CD8-positive, alpha-beta memory T cell (primary cell): ENCODE measurements at regions not wholly inside any gene's neighbourhood (a gene's known extent, or its start where the extent isn't known, plus 50 kb on each side); places are given as distances from the start of the nearest gene placed in this dataset.

Source experiments
- CTCF ChIA-PET: fragments of 350-600 bp; sonication (Branson Sonifier 250); formaldehyde crosslinking; loops from one replicate; lab custom pipeline; 2021; ENCODE audit warnings: antibody characterized with exemption; lab: Charles Lee
- POLR2A ChIA-PET: fragments of 350-600 bp; sonication (Branson Sonifier 250); formaldehyde crosslinking; loops from one replicate; lab custom pipeline; 2021; ENCODE audit warnings: antibody characterized with exemption; lab: Charles Lee
- DNase-seq, 5 donors: peaks; one replicate each; pipeline versions ENCODE4 v3.0.0 to v3.0.0-alpha.2; 2020 to 2022; ENCODE audit warnings: mixed read lengths in 1 of 5
- H3K27ac ChIP-seq: one replicate; pipeline ENCODE4 v1.7.0; 2013; ENCODE audit warnings: low read depth, mild to moderate bottlenecking, low read length, moderate library complexity
- H3K27me3 ChIP-seq: 2 replicates; pipeline ENCODE4 v1.7.0; 2013; ENCODE audit warnings: low read length, mild to moderate bottlenecking; ENCODE audit not compliant: insufficient read depth, poor library complexity, severe bottlenecking
- H3K36me3 ChIP-seq: 2 replicates; pipeline ENCODE4 v1.7.0; 2013; ENCODE audit warnings: mild to moderate bottlenecking, low read length, moderate library complexity; ENCODE audit not compliant: insufficient read depth
- H3K4me1 ChIP-seq: 2 replicates; pipeline ENCODE4 v1.7.0; 2013; ENCODE audit warnings: mild to moderate bottlenecking, low read length, moderate library complexity; ENCODE audit not compliant: insufficient read depth
- H3K4me3 ChIP-seq: 2 replicates; pipeline ENCODE4 v1.7.0; 2013; ENCODE audit warnings: mild to moderate bottlenecking, low read length
- H3K9me3 ChIP-seq: 2 replicates; pipeline ENCODE4 v1.7.0; 2013; ENCODE audit warnings: mild to moderate bottlenecking, low read length
- H3K27ac Mint-ChIP-seq, 8 donors: one replicate each; pipeline ENCODE4 v1.8.0; 2020 to 2021; ENCODE audit warnings: mixed read lengths in 8 of 8, mild to moderate bottlenecking in 6 of 8, inconsistent platforms in 3 of 8, moderate library complexity in 3 of 8
- H3K27me3 Mint-ChIP-seq, 2 donors: one replicate each; pipeline ENCODE4 v1.8.0; 2020 to 2021; ENCODE audit warnings: mixed read lengths in 2 of 2, mild to moderate bottlenecking in 1 of 2, moderate library complexity in 1 of 2
- H3K36me3 Mint-ChIP-seq, 3 donors: one replicate each; pipeline ENCODE4 v1.8.0; 2020 to 2021; ENCODE audit warnings: mixed read lengths in 3 of 3, inconsistent platforms in 1 of 3, mild to moderate bottlenecking in 1 of 3
- H3K4me1 Mint-ChIP-seq, 3 donors: one replicate each; pipeline ENCODE4 v1.8.0; 2020 to 2021; ENCODE audit warnings: mixed read lengths in 3 of 3, inconsistent platforms in 1 of 3, mild to moderate bottlenecking in 1 of 3
- H3K4me3 Mint-ChIP-seq, 7 donors: one replicate each; pipeline ENCODE4 v1.8.0; 2020 to 2021; ENCODE audit warnings: mixed read lengths in 7 of 7, mild to moderate bottlenecking in 6 of 7, moderate library complexity in 4 of 7, inconsistent platforms in 2 of 7
- H3K9me3 Mint-ChIP-seq, 5 donors: one replicate each; pipeline ENCODE4 v1.8.0; 2020 to 2022; ENCODE audit warnings: mixed read lengths in 5 of 5, mild to moderate bottlenecking in 3 of 5, moderate library complexity in 2 of 5, inconsistent platforms in 1 of 5

DNA sequence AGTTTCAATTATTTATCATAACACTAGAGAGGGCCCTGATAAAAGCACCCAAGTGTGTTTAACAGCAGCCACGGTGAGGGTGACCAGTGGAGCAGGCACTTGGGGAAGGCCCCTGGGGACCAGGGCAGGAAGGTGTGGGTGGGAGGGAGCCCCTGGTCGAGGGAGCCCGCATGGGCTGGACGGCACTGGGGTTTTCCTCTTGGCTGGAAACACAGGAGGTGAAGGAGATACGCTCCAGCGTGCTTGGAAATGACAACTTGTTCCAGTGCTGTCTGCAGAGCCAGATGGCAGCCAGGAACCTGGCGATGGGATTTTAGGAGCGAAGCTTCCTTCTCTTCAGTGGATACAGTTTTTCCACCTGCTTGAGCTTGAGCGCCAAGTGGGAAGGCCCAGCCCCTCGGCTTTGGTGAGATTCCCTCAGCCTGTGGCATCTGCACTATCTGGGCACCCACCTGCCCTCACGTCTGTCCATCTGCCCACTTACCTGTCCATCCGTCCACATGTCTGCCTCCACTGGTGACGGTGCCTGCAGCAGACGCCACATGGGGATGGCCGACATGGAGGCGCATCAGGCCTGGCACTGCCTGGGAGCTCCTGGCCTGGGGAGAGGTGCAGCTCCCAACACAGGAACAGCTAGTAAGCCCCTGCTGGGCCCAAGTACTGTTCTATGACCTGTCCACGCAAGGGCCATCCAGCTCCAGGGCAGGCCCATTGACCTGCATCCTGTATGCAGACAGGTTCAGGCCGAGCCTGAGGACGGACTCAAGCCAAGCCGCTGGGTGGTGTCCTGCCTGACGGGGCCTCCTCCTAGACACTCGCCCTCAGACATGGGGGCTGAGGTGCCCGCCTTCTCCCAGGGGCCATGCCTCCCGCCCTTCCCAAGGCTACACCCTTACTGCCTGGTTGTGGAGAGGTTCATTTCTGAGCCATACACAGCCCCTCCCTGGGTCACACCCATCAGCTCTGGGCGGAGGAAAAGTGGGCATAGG is 192.2 kb upstream of the C14orf180 start:
- Histone ChIP-seq H3K27ac (no peak overlapping the region), H3K4me3 (no peak overlapping the region), H3K4me1 (peaks cover 38% of the 10 kb centered on the region), H3K9me3 (no peaks in the 10 kb centered on the region), H3K36me3 (no peaks in the 10 kb centered on the region), H3K27me3 (no peaks in the 10 kb centered on the region)
- Mint-ChIP-seq H3K36me3 (no peaks in the 10 kb centered on the region), H3K9me3 (peaks cover 0 to 4% (median 0%) of the 10 kb centered on the region in 5 donors), H3K4me1 (peaks cover 24 to 33% (median 29%) of the 10 kb centered on the region in 3 donors), H3K27me3 (no peaks in the 10 kb centered on the region), H3K27ac (peak overlapping the region in 3 of 8 donors; percentile 54 to 58 (median 54)), H3K4me3 (no peak overlapping the region)
- ChIA-PET CTCF (no interaction called here), POLR2A (no interaction called here)
- DNase-seq, result peak in 1 of 5 donors; percentile 34

DNA sequence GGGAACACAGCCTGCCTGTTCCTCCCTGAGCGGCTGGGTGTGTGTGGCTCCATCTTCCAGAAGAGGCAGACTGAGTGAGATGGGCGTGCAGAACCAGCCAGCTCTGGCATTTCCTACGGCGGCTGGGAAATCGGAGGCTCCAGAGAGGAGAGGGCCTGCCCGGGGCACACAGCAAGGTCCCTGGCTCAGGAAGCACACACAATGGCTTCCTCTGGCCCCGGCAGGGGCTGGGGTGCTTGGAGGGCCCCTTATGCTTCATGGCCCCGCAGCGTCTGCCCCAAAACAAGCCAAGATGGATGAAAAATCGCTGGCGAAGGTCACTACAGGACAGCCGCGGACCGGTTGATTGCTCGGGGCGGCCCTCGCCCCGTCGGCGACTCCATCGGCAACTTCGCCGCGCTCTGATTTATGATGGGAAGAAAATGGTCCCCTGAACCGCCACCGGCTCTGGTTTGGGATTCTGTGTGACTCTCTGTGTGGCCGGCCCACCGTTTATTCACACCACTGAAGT is 191.5 kb upstream of the C14orf180 start:
- H3K9me3 Mint-ChIP-seq, result no peaks in the 10 kb centered on the region
- H3K4me1 Mint-ChIP-seq, result peaks cover 25 to 39% (median 32%) of the 10 kb centered on the region in 3 donors
- no peaks in the 10 kb centered on the region for H3K27me3 Mint-ChIP-seq
- Histone ChIP-seq H3K36me3 (no peaks in the 10 kb centered on the region), H3K4me3 (no peak overlapping the region), H3K9me3 (no peaks in the 10 kb centered on the region), H3K27me3 (no peaks in the 10 kb centered on the region), H3K27ac (no peak overlapping the region), H3K4me1 (peaks cover 45% of the 10 kb centered on the region)
- H3K4me3 Mint-ChIP-seq, result no peak overlapping the region
- CTCF ChIA-PET, result no interaction called here
- H3K27ac Mint-ChIP-seq, result peak overlapping the region in 4 of 8 donors; percentile 9 to 58 (median 38)
- no peak for DNase-seq
- no peaks in the 10 kb centered on the region for H3K36me3 Mint-ChIP-seq
- POLR2A ChIA-PET, result no interaction called here

DNA sequence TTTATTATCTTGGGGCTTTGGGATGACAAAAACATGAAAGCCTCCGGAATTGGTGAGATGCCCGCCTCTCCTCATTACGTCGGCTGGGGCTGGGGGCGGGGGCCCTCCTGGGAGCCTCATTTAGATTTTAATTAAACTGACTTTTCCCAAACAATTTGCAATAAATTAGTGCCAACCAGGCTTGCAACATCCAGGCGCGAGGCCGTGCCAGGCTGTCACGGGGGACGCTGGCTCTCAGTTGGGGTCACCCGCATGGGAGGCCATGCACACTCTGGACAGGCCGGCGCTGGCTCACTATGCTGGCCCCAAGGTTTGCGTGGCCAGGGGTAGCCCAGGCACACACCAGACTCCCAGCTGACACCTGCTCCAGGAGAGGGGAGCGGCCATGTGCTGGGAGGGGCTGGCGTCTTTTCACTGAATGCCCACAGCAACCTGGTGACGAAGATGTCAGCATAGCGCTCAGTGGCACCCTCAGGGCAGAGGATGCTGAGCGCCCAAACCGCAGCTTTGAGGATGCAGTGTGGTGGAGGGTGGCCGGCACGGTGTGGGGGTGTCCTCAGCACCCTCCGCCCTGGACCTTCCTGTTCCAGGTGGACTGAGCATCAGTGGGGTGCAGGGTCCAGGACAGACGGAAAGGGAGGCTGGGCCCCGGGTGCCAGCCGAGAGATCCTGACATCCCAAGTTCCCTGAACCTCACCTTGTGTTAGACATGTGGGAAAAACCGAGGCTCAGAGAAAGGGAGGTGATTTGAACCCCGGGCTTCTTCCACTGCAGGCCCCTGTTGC is 190.8 kb upstream of the C14orf180 start:
- POLR2A ChIA-PET, result no interaction called here
- no peaks in the 10 kb centered on the region for H3K36me3 Mint-ChIP-seq

GRCh38 chr14:104389326-104390220 is 190.0 kb upstream of the C14orf180 start:
- H3K27ac ChIP-seq, result peak overlapping the region; percentile 39
- Mint-ChIP-seq H3K4me3 (peak overlapping the region; percentile 33 to 88 (median 60)), H3K27ac (peak overlapping the region; percentile 68 to 95 (median 91))

More for the DNA sequence above, 190.8 kb upstream of the C14orf180 start:
- Mint-ChIP-seq H3K9me3 (no peaks in the 10 kb centered on the region), H3K27me3 (no peaks in the 10 kb centered on the region), H3K27ac (peak overlapping the region; percentile 39 to 90 (median 80)), H3K4me3 (peak overlapping the region in 3 of 7 donors; percentile 12 to 32 (median 27)), H3K4me1 (peaks cover 29 to 43% (median 35%) of the 10 kb centered on the region in 3 donors)
- peaks cover 52% of the 10 kb centered on the region for H3K4me1 ChIP-seq
- H3K36me3 ChIP-seq, result no peaks in the 10 kb centered on the region
- no peak overlapping the region for H3K27ac ChIP-seq
- no peaks in the 10 kb centered on the region for H3K27me3 ChIP-seq
- H3K4me3 ChIP-seq, result no peak overlapping the region
- CTCF ChIA-PET, result no interaction called here
- no peaks in the 10 kb centered on the region for H3K9me3 ChIP-seq
- DNase-seq, result peak in 1 of 5 donors; percentile 36

DNA sequence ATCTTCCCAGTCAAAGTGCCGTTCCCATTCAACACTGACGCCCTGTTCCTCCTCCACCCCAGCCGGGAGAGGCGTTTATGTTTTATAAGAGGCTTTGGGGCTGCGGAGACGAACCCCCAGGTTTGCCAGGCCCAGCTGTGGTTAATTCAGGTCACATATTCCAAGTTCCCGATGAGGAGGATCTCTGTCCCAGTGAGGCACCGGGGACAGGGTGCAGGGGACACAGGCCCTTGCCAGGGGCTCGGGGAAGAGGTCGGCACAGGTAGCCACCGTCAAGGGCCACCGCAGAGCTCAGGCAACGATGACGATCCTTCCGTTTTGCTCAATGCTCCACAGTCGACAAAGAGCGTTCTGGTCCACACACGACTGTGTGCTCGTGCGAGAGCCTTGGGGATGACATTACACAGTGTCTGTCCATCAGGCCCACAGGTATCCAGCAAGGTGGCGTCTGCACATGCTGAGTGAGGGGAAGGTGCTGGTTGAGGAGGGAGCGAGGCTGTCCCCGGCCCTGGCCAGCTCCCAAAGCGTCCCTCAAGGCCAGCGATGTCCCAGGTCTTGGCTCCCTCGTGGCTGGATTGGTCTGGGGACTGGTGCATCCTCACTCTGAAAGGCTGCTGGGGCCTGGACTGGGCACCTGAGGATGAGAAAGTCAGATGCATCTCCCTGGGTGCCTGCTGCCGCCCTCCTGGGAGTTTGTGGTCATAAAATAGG is 189.2 kb upstream of the C14orf180 start:
- peaks cover 0 to 2% of the 10 kb centered on the region in 2 donors for H3K27me3 Mint-ChIP-seq
- peak overlapping the region; percentile 47 to 95 (median 88) for H3K27ac Mint-ChIP-seq
- POLR2A ChIA-PET, result no interaction called here
- Histone ChIP-seq H3K27ac (no peak overlapping the region), H3K36me3 (no peaks in the 10 kb centered on the region), H3K4me1 (peaks cover 68% of the 10 kb centered on the region), H3K27me3 (no peaks in the 10 kb centered on the region), H3K9me3 (no peaks in the 10 kb centered on the region), H3K4me3 (no peak overlapping the region)
- H3K9me3 Mint-ChIP-seq, result peaks cover 0 to 3% (median 0%) of the 10 kb centered on the region in 5 donors
- CTCF ChIA-PET, result interaction anchor here (1.0 kb wide), 1 partner anchor 31 kb away, joined by 3 read pairs; no protein-coding TSS in a partner anchor
- peaks cover 45 to 60% (median 50%) of the 10 kb centered on the region in 3 donors for H3K4me1 Mint-ChIP-seq
- H3K36me3 Mint-ChIP-seq, result no peaks in the 10 kb centered on the region
- H3K4me3 Mint-ChIP-seq, result peak overlapping the region; percentile 33 to 88 (median 60)
- no peak for DNase-seq

More at GRCh38 chr14:104389326-104390220, 190.0 kb upstream of the C14orf180 start:
- Histone ChIP-seq H3K4me1 (peaks cover 60% of the 10 kb centered on the region), H3K27me3 (no peaks in the 10 kb centered on the region), H3K9me3 (no peaks in the 10 kb centered on the region), H3K36me3 (no peaks in the 10 kb centered on the region), H3K4me3 (peak overlapping the region; percentile 21)
- H3K4me1 Mint-ChIP-seq, result peaks cover 37 to 52% (median 42%) of the 10 kb centered on the region in 3 donors
- peaks cover 0 to 2% of the 10 kb centered on the region in 2 donors for H3K27me3 Mint-ChIP-seq
- peak in 3 of 5 donors; percentile 51 to 84 (median 63) for DNase-seq
- H3K9me3 Mint-ChIP-seq, result no peaks in the 10 kb centered on the region
- POLR2A ChIA-PET, result no interaction called here
- no peaks in the 10 kb centered on the region for H3K36me3 Mint-ChIP-seq
- CTCF ChIA-PET, result interaction anchor here (1.0 kb wide), 1 partner anchor 30 kb away, joined by 3 read pairs; no protein-coding TSS in a partner anchor

DNA sequence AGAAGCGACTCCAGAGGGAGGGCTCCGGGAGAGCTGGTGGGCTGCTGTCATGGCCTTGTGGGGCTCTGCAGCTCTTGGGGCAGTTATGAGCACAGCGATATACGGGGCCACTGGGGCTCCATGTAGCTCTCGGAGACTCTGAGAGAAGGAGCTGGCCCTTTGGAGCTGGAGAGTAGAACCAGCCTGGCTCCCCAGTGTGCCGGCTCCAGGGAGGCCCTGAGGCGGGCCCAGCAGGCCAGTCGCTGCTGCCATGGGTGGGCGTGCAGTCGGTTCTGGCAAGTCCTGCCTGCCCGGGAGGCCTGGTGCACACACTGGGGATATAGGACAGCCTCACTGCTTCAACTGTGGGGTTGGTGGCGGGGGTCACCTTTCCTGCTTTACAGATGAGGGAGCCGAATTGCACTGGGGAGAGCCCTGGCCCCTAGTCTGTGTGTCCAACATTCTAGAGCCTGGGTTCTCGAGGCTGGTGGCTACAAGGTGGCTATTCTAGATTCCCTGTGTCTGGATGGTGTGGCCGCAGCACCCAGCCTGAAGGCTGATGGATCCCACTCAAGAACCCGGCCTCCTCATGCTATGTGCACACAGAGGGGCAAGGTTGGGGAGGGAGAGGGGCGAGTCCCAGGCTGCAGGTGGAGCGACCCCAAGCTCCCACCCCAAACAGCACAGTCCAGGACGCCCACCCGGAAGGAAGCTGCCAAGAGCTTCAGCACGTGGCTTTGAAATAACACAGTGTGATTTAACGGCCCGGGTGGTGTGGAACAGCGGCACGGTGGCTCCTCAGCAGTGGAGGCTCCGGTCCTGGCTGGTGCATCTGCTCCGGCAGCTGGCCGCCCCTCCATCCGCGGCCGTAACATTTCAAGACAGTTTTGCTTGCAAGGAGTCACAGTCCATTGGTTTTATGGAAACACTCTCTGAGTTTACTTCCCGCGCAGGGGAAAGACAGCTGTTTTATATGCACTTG is 188.3 kb upstream of the C14orf180 start:
- ChIA-PET POLR2A (no interaction called here), CTCF (interaction anchor here (1.0 to 1.7 kb wide), 3 partner anchors 17 to 313 kb away, joined by 3 to 5 read pairs (median 3); no protein-coding TSS in a partner anchor)
- no peaks in the 10 kb centered on the region for H3K9me3 ChIP-seq
- Mint-ChIP-seq H3K27me3 (peaks cover 0 to 2% of the 10 kb centered on the region in 2 donors), H3K36me3 (no peaks in the 10 kb centered on the region), H3K9me3 (peaks cover 0 to 4% (median 0%) of the 10 kb centered on the region in 5 donors), H3K27ac (peak overlapping the region; percentile 77 to 95 (median 92)), H3K4me1 (peaks cover 50 to 65% (median 55%) of the 10 kb centered on the region in 3 donors), H3K4me3 (peak overlapping the region in 6 of 7 donors; percentile 11 to 69 (median 57))
- H3K4me3 ChIP-seq, result peak overlapping the region; percentile 32
- DNase-seq, result peak in 2 of 5 donors; percentile 22 to 43
- no peaks in the 10 kb centered on the region for H3K36me3 ChIP-seq
- peaks cover 75% of the 10 kb centered on the region for H3K4me1 ChIP-seq
- no peak overlapping the region for H3K27ac ChIP-seq
- H3K27me3 ChIP-seq, result no peaks in the 10 kb centered on the region
